ENCODE measurements at regions not wholly inside any gene's neighbourhood (a gene's known extent, or its start where the extent isn't known, plus 50 kb on each side); places are given as distances from the start of the nearest gene placed in this dataset.
"Not testable (repeated sequence)": the region's sequence is repeated elsewhere in the genome, so short reads cannot be mapped to it uniquely, and the experiment has no call there.

DNA sequence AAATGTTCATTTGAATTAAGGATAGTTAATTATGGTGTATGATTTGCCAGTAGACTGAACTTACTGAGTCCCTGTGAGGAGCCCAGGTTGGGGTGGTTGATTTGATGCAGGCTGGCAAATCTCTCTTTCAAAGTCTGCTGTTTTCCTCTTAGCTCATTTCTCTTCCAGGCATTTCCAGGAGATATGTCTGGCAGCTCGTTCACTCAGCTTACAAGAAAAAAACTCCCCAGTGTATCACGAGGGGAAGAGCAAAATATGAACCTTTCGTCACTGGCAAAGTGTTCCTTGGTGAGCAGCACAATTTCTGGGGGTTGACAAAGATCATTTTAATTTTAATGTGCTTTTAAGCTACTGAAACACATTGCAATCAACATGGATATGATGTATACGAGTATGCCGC is 244.2 kb downstream of the CBLL2 start:
- DNase-seq, result no peak
- in situ Hi-C loops (cut with MboI; ENCODE audit: low pct_unique_long_range_greater_than_20kb, low sequenced_read_pairs), result no loop called here

GRCh38 chrX:22520128-22520828 is 247.6 kb downstream of the CBLL2 start:
- no peak for DNase-seq
- in situ Hi-C loops (cut with MboI; ENCODE audit: low pct_unique_long_range_greater_than_20kb, low sequenced_read_pairs), result no loop called here

DNA sequence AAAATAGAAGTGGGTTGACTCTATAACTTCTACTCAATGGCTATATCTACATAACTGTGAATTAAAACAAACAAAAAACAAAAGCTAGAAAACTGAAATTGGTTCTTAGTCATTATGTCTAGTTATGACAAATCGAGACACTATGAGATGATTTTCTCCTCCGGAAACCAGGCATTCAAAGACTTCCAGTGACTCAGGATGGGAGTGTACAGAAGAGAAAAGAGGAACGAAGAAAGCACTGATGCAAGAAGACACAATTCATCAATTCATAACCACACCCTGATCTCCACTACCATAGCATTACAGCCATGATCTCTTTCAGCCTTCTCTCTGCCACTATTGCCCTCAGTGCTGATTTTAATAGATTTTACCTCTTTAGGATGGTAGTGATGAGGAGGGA is 253.6 kb downstream of the CBLL2 start:
- in situ Hi-C loops (cut with MboI; ENCODE audit: low pct_unique_long_range_greater_than_20kb, low sequenced_read_pairs), result no loop called here
- peak; percentile 32 for DNase-seq

- in situ Hi-C loops (cut with MboI; ENCODE audit: low pct_unique_long_range_greater_than_20kb, low sequenced_read_pairs), result no loop called here
- no peak for DNase-seq
Measured at GRCh38 chrX:22527302-22527701, 254.6 kb downstream of the CBLL2 start.

GRCh38 chrX:22533898-22534297 is 261.2 kb downstream of the CBLL2 start:
- DNase-seq, result peak; percentile 1

GRCh38 chrX:22534643-22535042 is 261.9 kb downstream of the CBLL2 start:
- in situ Hi-C loops (cut with MboI; ENCODE audit: low pct_unique_long_range_greater_than_20kb, low sequenced_read_pairs), result no loop called here
- no peak for DNase-seq

More at GRCh38 chrX:22533898-22534297, 261.2 kb downstream of the CBLL2 start:
- in situ Hi-C loops (cut with MboI; ENCODE audit: low pct_unique_long_range_greater_than_20kb, low sequenced_read_pairs), result no loop called here

GRCh38 chrX:22536746-22537304 is 264.1 kb downstream of the CBLL2 start:
- in situ Hi-C loops (cut with MboI; ENCODE audit: low pct_unique_long_range_greater_than_20kb, low sequenced_read_pairs), result no loop called here
- no peak for DNase-seq

GRCh38 chrX:22538580-22538979 is 265.9 kb downstream of the CBLL2 start:
- DNase-seq, result no peak
- in situ Hi-C loops (cut with MboI; ENCODE audit: low pct_unique_long_range_greater_than_20kb, low sequenced_read_pairs), result no loop called here

DNA sequence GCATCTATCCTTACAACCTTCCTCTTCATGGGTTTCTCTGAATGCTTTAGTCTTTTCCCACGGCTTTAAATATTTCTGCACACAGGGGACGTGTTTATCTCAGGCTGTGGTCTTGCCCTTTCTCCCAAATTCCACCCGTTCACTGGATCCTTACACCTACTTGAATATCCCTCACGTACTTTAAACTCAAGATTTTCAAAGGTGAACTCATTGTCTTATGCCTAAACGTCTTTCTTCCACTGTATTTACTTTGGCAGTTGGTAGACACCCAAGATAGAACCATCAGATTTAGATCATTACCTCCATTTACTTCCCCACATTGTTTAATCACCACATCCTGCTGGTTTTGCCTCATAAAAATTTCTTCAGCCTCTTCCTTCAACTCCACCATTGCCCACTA is 269.2 kb downstream of the CBLL2 start:
- no peak for DNase-seq
- in situ Hi-C loops (cut with MboI; ENCODE audit: low pct_unique_long_range_greater_than_20kb, low sequenced_read_pairs), result no loop called here

- no peak for DNase-seq
- in situ Hi-C loops (cut with MboI; ENCODE audit: low pct_unique_long_range_greater_than_20kb, low sequenced_read_pairs), result no loop called here
Measured at GRCh38 chrX:22542641-22543040, 269.9 kb downstream of the CBLL2 start.

DNA sequence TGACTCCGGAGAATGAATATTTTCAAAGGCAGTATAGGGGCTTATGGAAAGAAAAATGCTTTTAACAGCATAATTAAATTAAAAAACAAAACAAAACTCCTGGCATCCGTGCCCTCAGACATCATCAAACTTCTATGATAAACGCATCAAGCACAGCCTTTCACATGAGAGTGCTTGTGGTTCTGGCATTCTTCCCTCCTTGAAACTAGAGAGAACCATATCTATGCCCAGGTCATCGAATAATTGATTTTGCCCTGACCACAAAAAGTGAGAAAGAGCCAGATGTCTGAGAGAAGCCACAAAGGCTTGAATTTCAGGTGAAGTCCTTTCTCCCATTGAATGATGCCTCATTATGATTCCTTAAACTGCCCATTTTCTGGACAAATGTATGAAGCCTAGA is 286.8 kb downstream of the CBLL2 start:
- in situ Hi-C loops (cut with MboI; ENCODE audit: low pct_unique_long_range_greater_than_20kb, low sequenced_read_pairs), result no loop called here
- DNase-seq, result no peak

DNA sequence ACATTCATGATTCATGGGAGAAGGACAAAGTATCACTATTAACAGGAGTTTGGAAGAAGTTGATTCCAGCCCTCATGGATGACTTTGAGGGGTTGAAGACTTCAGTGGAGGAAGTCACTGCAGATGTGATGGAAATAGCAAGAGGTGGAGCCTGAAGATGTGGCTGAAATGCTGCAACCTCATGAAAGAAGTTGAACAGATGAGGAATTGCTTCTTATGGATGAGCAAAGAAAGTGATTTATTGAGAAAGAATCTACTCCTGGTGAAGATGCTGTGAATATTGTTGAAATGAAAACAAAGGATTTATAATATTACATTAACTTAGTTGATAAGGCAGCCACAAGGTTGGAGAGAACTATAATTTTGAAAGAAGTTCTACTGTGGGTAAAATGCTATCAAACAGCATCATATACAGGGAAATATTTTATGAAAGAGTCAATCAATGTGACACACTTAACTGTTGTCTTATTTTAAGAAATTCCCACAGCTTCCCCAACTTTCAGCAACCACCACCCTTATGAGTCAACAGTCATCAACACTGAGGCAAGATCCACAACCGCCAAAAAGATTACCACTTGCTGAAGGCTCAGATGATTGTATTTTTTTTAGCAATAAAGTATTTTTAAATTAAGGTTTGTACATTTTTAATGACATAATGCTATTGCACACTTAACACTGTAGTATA is 302.6 kb downstream of the CBLL2 start:
- no peak for DNase-seq
- in situ Hi-C loops (cut with MboI; ENCODE audit: low pct_unique_long_range_greater_than_20kb, low sequenced_read_pairs), result no loop called here

DNA sequence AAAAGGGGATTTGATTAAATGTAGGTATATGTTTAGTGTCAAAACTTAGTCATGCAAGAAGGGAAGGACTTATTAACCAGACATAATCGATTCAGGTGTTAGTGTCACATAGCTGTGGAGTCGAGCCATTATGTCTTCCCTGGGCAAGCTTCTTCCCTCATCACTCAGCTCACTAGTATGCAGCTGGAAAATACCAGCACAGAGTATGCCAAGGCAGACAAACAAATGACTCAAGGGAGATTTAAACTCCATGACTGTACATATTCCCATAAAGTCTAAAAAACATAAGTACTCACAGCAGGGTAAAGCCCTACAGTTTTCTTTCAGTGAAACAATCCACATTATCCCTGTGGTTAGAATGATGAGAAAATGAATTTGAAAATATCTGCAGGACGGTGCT is 304.5 kb downstream of the CBLL2 start:
- in situ Hi-C loops (cut with MboI; ENCODE audit: low pct_unique_long_range_greater_than_20kb, low sequenced_read_pairs), result no loop called here
- DNase-seq, result no peak

DNA sequence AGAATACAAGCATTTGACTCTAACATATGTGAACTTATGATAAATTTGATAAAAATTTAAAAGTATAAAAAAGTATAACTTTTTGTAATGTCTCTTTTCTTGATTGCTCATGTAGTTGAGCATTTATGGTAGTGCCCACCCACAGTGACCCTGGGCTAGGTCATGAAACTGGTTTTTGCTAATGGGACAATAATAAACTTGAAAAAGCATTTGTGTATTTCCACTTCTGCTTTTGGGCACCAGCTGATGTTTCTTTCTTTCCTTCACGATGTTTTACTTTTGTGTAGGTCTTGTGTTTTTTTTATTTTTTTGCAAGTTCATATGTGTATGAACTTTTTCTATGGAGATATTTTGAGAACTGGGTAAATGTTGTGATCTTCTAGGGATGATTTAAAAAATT is 313.1 kb downstream of the CBLL2 start:
- in situ Hi-C loops (cut with MboI; ENCODE audit: low pct_unique_long_range_greater_than_20kb, low sequenced_read_pairs), result no loop called here
- no peak for DNase-seq

DNA sequence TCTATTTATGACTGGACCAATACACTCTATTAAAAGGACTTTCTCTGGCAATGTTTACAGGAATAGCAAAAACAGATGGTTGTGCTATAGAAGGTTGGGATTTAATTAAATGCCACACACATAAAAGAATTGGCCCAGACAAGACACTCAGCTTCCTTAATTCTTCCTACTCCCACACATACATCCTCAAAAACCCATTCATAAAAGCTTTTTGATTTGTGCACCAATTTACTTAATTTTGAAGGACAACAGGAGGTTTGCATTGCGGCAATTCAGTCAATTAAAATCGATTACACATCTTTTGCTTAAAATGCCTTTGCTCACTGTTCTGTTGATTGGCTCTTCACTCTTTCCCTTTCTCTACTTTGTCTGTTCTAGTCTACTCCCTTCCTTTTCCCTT is 317.1 kb downstream of the CBLL2 start:
- in situ Hi-C loops (cut with MboI; ENCODE audit: low pct_unique_long_range_greater_than_20kb, low sequenced_read_pairs), result no loop called here
- no peak for DNase-seq

- in situ Hi-C loops (cut with MboI; ENCODE audit: low pct_unique_long_range_greater_than_20kb, low sequenced_read_pairs), result no loop called here
Measured at GRCh38 chrX:22594766-22595165, 322.1 kb downstream of the CBLL2 start.

GRCh38 chrX:22603060-22603459 is 330.3 kb downstream of the CBLL2 start:
- in situ Hi-C loops (cut with MboI; ENCODE audit: low pct_unique_long_range_greater_than_20kb, low sequenced_read_pairs), result no loop called here
- no peak for DNase-seq

More at GRCh38 chrX:22594766-22595165, 322.1 kb downstream of the CBLL2 start:
- no peak for DNase-seq

DNA sequence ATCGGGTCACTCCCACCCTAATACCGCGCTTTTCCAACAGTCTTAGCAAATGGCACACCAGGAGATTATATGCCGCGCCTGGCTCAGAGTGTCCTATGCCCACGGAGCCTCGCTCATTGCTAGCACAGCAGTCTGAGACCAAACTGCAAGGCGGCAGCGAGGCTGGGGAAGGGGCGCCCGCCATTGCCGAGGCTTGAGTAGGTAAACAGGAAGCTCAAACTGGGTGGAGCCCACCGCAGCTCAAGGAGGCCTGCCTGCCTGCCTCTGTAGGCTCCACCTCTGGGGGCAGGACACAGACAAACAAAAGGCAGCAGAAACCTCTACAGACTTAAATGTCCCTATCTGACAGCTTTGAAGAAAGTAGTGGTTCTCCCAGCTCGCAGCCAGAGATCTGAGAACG is 336.7 kb downstream of the CBLL2 start:
- DNase-seq; in situ Hi-C loops (cut with MboI; ENCODE audit: low pct_unique_long_range_greater_than_20kb, low sequenced_read_pairs): not testable (repeated sequence)

- no peak for DNase-seq
- in situ Hi-C loops (cut with MboI; ENCODE audit: low pct_unique_long_range_greater_than_20kb, low sequenced_read_pairs), result no loop called here
Measured at GRCh38 chrX:22616867-22617266, 344.2 kb downstream of the CBLL2 start.

DNA sequence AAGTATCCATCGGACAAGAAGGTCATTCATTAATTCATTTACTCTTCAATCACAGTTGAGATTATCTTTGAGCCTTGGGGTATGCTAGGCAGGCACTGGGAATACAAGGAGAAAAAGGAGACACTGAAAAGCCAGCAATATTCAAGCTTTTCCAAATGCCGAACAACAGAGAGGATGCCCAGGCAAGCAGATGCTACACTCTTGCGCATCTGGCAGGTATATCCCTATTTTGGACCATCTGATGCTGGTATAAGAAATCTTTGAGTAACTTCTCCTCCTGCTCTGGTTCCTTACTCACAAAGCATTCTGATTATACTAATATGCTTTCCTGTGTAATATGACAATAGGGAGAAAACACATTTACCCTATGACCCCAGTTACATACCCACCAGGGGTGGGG is 354.9 kb downstream of the CBLL2 start:
- in situ Hi-C loops (cut with MboI; ENCODE audit: low pct_unique_long_range_greater_than_20kb, low sequenced_read_pairs), result no loop called here
- no peak for DNase-seq

- in situ Hi-C loops (cut with MboI; ENCODE audit: low pct_unique_long_range_greater_than_20kb, low sequenced_read_pairs), result no loop called here
- no peak for DNase-seq
Measured at GRCh38 chrX:22628275-22628674, 355.6 kb downstream of the CBLL2 start.

Measured in KBM-7 (cell line).